HuH-7.5 (cell line): ENCODE measurements at regions not wholly inside any gene's neighbourhood (a gene's known extent, or its start where the extent isn't known, plus 50 kb on each side); places are given as distances from the start of the nearest gene placed in this dataset.
"Not testable (repeated sequence)": the region's sequence is repeated elsewhere in the genome, so short reads cannot be mapped to it uniquely, and the experiment has no call there.

Experiments used
- DNase-seq: peaks from one replicate; pipeline ENCODE4 v3.0.0; 2011; ENCODE audit warnings: low spot score

DNA sequence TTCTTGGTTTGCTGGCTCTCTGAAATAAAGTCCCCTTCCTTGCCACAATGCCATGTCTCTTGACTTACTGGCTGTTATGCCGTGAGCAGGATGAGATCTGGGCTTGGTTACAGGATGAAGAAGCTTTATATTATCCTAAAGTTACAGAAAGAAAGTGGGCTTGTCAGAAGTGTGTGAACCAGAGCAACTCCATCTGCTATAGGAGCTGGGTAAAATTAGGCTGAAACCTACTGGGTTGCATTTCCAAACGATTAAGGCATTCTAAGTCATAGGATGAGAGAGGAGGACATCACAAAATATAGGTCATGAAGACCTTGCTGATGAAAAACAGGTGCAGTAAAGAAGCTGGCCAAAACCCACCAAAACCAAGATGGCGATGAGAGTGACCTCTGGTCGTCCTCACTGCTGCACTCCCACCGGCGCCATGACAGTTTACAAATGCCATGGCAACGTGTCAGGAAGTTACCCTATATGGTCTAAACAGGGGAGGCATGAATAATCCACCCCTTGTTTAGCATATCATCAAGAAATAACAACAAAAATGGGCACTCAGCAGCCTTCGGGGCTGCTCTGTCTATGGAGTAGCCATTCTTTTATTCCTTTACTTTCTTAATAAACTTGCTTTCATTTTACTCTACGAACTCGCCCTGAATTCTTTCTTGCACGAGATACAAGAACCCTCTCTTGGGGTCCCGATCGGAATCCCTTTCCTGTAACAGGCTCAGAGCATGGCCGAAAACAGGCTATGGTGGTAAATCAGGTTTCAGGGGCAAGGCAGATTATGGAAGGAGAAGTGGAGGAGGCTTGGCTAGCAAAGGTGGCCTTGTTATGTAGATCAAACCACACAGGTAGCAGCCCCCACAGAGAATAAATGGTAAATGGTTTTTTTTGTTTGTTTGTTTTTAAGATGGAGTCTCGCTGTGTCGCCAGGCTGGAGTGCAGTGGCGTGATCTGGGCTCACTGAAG is 81.3 kb upstream of the C16orf82 start:
- DNase-seq: no peak

- no peak for DNase-seq
Measured at GRCh38 chr16:26987597-26988010, 79.1 kb upstream of the C16orf82 start.

GRCh38 chr16:26988186-26988585 is 78.5 kb upstream of the C16orf82 start:
- DNase-seq: no peak

GRCh38 chr16:26990384-26991120 is 76.2 kb upstream of the C16orf82 start:
- not testable (repeated sequence) for DNase-seq

DNA sequence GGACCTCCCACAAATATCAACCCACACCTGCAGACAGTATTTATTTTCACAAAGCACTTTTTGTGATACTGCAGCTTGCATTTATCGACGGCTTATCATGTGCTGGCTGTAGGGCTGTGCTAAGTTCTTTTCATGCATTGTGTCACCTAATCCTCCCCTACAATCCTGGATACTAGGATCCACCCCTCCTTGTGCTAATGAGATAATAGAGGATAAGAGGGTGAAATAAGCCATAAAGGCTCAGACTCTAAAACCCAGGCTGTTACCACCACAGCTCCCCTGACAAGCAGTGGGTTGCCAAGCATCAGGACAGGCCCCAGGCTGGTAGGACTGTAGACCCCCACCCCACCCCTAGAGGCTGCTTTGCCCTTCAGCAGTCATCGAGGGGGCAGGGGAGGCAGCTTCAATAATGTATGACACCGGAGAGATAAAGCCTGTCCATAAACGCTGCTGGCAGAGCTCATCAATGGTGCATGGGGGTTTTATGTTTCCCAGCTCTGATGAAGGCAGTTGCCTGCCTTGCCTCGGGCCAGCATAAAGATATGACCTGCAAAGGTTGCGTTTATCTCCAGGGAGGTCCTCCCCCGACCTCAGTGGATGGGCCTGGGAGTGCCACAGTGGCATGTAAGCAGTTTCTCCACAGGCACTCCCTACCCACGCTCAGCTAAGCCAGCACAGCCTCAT is 73.9 kb upstream of the C16orf82 start:
- DNase-seq: no peak

- DNase-seq: no peak
Measured at GRCh38 chr16:26993511-26993910, 73.2 kb upstream of the C16orf82 start.

- DNase-seq: no peak
Measured at GRCh38 chr16:26993963-26994362, 72.8 kb upstream of the C16orf82 start.

DNA sequence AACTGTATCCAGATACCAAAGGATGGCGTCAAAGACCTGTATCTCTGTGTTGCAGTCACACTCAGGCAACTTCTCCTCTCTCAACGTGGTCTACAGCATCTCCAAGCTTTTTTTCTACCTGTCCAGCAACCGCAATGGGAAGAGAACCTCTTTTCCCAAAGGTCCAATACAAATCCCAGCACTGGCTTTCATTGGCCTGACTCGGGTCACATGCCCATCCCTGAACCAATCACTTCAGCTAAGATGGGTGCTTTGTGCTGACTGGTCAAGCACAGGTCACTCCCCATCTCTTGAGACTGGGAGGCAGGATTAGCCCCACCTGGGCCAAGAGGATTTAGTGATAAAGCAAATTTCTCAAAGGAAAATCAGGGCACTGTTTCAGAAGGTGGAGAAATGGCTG is 71.2 kb upstream of the C16orf82 start:
- DNase-seq: no peak

DNA sequence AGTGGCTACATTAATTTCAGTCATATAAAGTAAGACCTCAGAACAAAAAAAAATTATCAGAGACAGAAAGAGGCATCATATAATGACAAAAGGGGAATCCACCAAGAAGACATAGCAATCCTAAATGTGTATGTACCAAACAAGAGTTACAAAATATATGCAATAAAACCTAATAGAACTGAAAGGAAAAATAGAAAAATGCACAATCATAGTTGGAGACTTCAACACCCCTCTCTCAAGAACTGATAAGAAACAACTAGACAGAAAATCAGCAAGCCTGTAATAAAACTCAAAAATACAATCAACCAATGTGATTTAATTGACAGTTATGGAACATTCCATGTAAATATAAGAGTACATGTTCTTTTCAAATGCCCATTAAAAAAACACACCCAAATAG is 61.3 kb upstream of the C16orf82 start:
- DNase-seq: no peak
